HG03280 (cell line): ENCODE measurements at regions not wholly inside any gene's neighbourhood (a gene's known extent, or its start where the extent isn't known, plus 50 kb on each side); places are given as distances from the start of the nearest gene placed in this dataset.

ENCODE experiments used
- ATAC-seq: cut with Tn5 transposase; IDR thresholded peaks from one replicate; pipeline ENCODE4 v1.9.1; 2021; ENCODE audit warnings: mild to moderate bottlenecking, moderate library complexity; ENCODE audit not compliant: unreplicated experiment

- no peak for ATAC-seq
Measured at GRCh38 chr2:88832311-88832991, 141.0 kb downstream of the RPIA start.

GRCh38 chr2:88832992-88833389 lies 141.5 kb downstream of the RPIA start:
- no peak for ATAC-seq

- no peak for ATAC-seq
Measured at GRCh38 chr2:88834376-88834775, 142.9 kb downstream of the RPIA start.

GRCh38 chr2:88834866-88835265 lies 143.4 kb downstream of the RPIA start:
- ATAC-seq = no peak

GRCh38 chr2:88835726-88836125 lies 144.3 kb downstream of the RPIA start:
- no peak for ATAC-seq

GRCh38 chr2:88836351-88836750 lies 144.9 kb downstream of the RPIA start:
- no peak for ATAC-seq

- ATAC-seq = no peak
Measured at GRCh38 chr2:88837511-88838160, 146.2 kb downstream of the RPIA start.

- ATAC-seq = peak; percentile 72
Measured at GRCh38 chr2:88838165-88838635, 146.7 kb downstream of the RPIA start.

- no peak for ATAC-seq
Measured at GRCh38 chr2:88841224-88841929, 149.9 kb downstream of the RPIA start.

- no peak for ATAC-seq
Measured at GRCh38 chr2:88842656-88843460, 151.4 kb downstream of the RPIA start.

GRCh38 chr2:88843651-88844050 lies 152.2 kb downstream of the RPIA start:
- no peak for ATAC-seq

GRCh38 chr2:88844960-88845359 lies 153.5 kb downstream of the RPIA start:
- no peak for ATAC-seq

GRCh38 chr2:88845772-88846661 lies 154.5 kb downstream of the RPIA start:
- peak; percentile 71 for ATAC-seq

GRCh38 chr2:88852753-88853402 lies 161.4 kb downstream of the RPIA start:
- ATAC-seq = no peak

GRCh38 chr2:88853403-88853790 lies 161.9 kb downstream of the RPIA start:
- no peak for ATAC-seq

GRCh38 chr2:88854528-88854927 lies 163.1 kb downstream of the RPIA start:
- ATAC-seq = no peak

- ATAC-seq = no peak
Measured at GRCh38 chr2:88855620-88856408, 164.3 kb downstream of the RPIA start.

GRCh38 chr2:88856409-88857135 lies 165.1 kb downstream of the RPIA start:
- no peak for ATAC-seq
